Occipital lobe (tissue), 1 donor: ENCODE measurements at regions not wholly inside any gene's neighbourhood (a gene's known extent, or its start where the extent isn't known, plus 50 kb on each side); places are given as distances from the start of the nearest gene placed in this dataset.

ENCODE experiments used
- DNase-seq: peaks from one replicate; lab custom pipeline; 2025; lab: John Stamatoyannopoulos, UW

- no peak for DNase-seq
Observed at GRCh38 chr16:6932871-6933385, 399.7 kb upstream of the RBFOX1 start.

GRCh38 chr16:6929868-6930267 is 402.8 kb upstream of the RBFOX1 start:
- no peak for DNase-seq

- no peak for DNase-seq
Observed at GRCh38 chr16:6926762-6927161, 405.9 kb upstream of the RBFOX1 start.

- DNase-seq = no peak
Observed at GRCh38 chr16:6926341-6926740, 406.3 kb upstream of the RBFOX1 start.

- DNase-seq = no peak
Observed at GRCh38 chr16:6918646-6919045, 414.0 kb upstream of the RBFOX1 start.

- DNase-seq = no peak
Observed at GRCh38 chr16:6916946-6917345, 415.7 kb upstream of the RBFOX1 start.

GRCh38 chr16:6913566-6913965 is 419.1 kb upstream of the RBFOX1 start:
- no peak for DNase-seq

GRCh38 chr16:6910301-6910700 is 422.3 kb upstream of the RBFOX1 start:
- DNase-seq = no peak

GRCh38 chr16:6905601-6906000 is 427.0 kb upstream of the RBFOX1 start:
- DNase-seq = no peak

- DNase-seq = no peak
Observed at GRCh38 chr16:6903671-6904070, 429.0 kb upstream of the RBFOX1 start.

- DNase-seq = no peak
Observed at GRCh38 chr16:6898896-6899295, 433.7 kb upstream of the RBFOX1 start.

GRCh38 chr16:6897876-6898485 is 434.7 kb upstream of the RBFOX1 start:
- no peak for DNase-seq

- DNase-seq = no peak
Observed at GRCh38 chr16:6892966-6893365, 439.7 kb upstream of the RBFOX1 start.

GRCh38 chr16:6891496-6891895 is 441.1 kb upstream of the RBFOX1 start:
- DNase-seq = no peak

GRCh38 chr16:6888531-6888930 is 444.1 kb upstream of the RBFOX1 start:
- DNase-seq = no peak

GRCh38 chr16:6884002-6884401 is 448.6 kb upstream of the RBFOX1 start:
- peak; percentile 39 for DNase-seq

GRCh38 chr16:6880263-6880662 is 452.4 kb upstream of the RBFOX1 start:
- DNase-seq = no peak

GRCh38 chr16:6864671-6865070 is 468.0 kb upstream of the RBFOX1 start:
- no peak for DNase-seq

- no peak for DNase-seq
Observed at GRCh38 chr16:6864244-6864643, 468.4 kb upstream of the RBFOX1 start.

- DNase-seq = no peak
Observed at GRCh38 chr16:6863135-6863534, 469.5 kb upstream of the RBFOX1 start.

GRCh38 chr16:6861815-6862477 is 470.7 kb upstream of the RBFOX1 start:
- no peak for DNase-seq

- no peak for DNase-seq
Observed at GRCh38 chr16:6861135-6861814, 471.4 kb upstream of the RBFOX1 start.

GRCh38 chr16:6857575-6857974 is 475.1 kb upstream of the RBFOX1 start:
- DNase-seq = no peak
